Right lobe of liver (tissue), 4 donors: ENCODE measurements at regions not wholly inside any gene's neighbourhood (a gene's known extent, or its start where the extent isn't known, plus 50 kb on each side); places are given as distances from the start of the nearest gene placed in this dataset.

Source experiments
- CTCF ChIP-seq, 4 donors: fragments of 200-600 bp in 3 of 4; fragments of 450-650 bp in 1 of 4; IDR thresholded peaks; one replicate each; pipeline versions ENCODE4 v1.5.1 to v1.8.0; 2016 to 2022; ENCODE audit warnings: antibody characterized with exemption in 4 of 4, mild to moderate bottlenecking in 2 of 4
- POLR2A ChIP-seq: fragments of 450-650 bp; IDR thresholded peaks from one replicate; pipeline ENCODE4 v1.6.1; 2017; ENCODE audit warnings: antibody characterized with exemption, mild to moderate bottlenecking
- donor health status: DM: no; HTN: no; CAD: no.
- donor health status: DM: no; HTN: no; CAD: no.
- donor health status: DM: no; HTN: yes; CAD: no.

- TF ChIP-seq CTCF (IDR thresholded peaks at IDR 0.05) (no peak), POLR2A (no peak)
Observed at GRCh38 chr1:193567937-193568336, 381.5 kb upstream of the B3GALT2 start.
